HEK293T (cell line): ENCODE measurements at regions not wholly inside any gene's neighbourhood (a gene's known extent, or its start where the extent isn't known, plus 50 kb on each side); places are given as distances from the start of the nearest gene placed in this dataset.

ENCODE experiments used
- CTCF ChIA-PET: fragments of 350-600 bp; formaldehyde crosslinking; extraction: SDS; loops from one replicate; lab custom pipeline; 2021; ENCODE audit warnings: antibody characterized with exemption, inconsistent platforms; lab: Yijun Ruan, JAX
- POLR2A ChIA-PET: fragments of 350-600 bp; formaldehyde crosslinking; extraction: SDS; loops from one replicate; lab custom pipeline; 2020; ENCODE audit warnings: antibody characterized with exemption, inconsistent platforms; lab: Yijun Ruan, JAX
- DNase-seq: peaks from one replicate; pipeline ENCODE4 v3.0.0; 2012; ENCODE audit warnings: mixed read lengths; ENCODE audit errors: extremely low spot score
- ARNT ChIP-seq: fragments of 450-650 bp; IDR thresholded peaks from 2 replicates; pipeline ENCODE4 v1.6.1; 2017; ENCODE audit warnings: mild to moderate bottlenecking
- BHLHE40 ChIP-seq: fragments of 450-650 bp; IDR thresholded peaks from 2 replicates; pipeline ENCODE4 v1.6.1; 2016; ENCODE audit warnings: mild to moderate bottlenecking, moderate library complexity, borderline replicate concordance
- CTBP1 ChIP-seq: fragments of 450-650 bp; IDR thresholded peaks from 2 replicates; pipeline ENCODE4 v1.6.1; 2016; ENCODE audit warnings: borderline replicate concordance
- ELF4 ChIP-seq: fragments of 450-650 bp; IDR thresholded peaks from 2 replicates; pipeline ENCODE4 v1.6.1; 2017; ENCODE audit warnings: antibody characterized with exemption
- FOXA1 ChIP-seq: fragments of 450-650 bp; IDR thresholded peaks from 2 replicates; pipeline ENCODE4 v1.6.1; 2016; ENCODE audit warnings: mild to moderate bottlenecking
- FOXK2 ChIP-seq: fragments of 450-650 bp; IDR thresholded peaks from 2 replicates; pipeline ENCODE4 v1.6.1; 2016; ENCODE audit warnings: mild to moderate bottlenecking
- FOXM1 ChIP-seq: fragments of 450-650 bp; IDR thresholded peaks from 2 replicates; pipeline ENCODE4 v1.6.1; 2017; ENCODE audit warnings: mild to moderate bottlenecking, borderline replicate concordance
- HDGF ChIP-seq: fragments of 450-650 bp; IDR thresholded peaks from 2 replicates; pipeline ENCODE4 v1.6.1; 2017; ENCODE audit warnings: antibody characterized with exemption, borderline replicate concordance
- L3MBTL2 ChIP-seq: fragments of 450-650 bp; conservative IDR thresholded peaks from 2 replicates; pipeline ENCODE4 v1.6.1; 2016; ENCODE audit warnings: mild to moderate bottlenecking
- LEF1 ChIP-seq: fragments of 450-650 bp; IDR thresholded peaks from 2 replicates; pipeline ENCODE4 v1.6.1; 2017; ENCODE audit warnings: mild to moderate bottlenecking, borderline replicate concordance
- NFRKB ChIP-seq: fragments of 450-650 bp; IDR thresholded peaks from 2 replicates; pipeline ENCODE4 v1.6.1; 2016; ENCODE audit warnings: mild to moderate bottlenecking, moderate library complexity
- PKNOX1 ChIP-seq: fragments of 450-650 bp; IDR thresholded peaks from 2 replicates; pipeline ENCODE4 v1.6.1; 2016
- SP1 ChIP-seq: fragments of 450-650 bp; IDR thresholded peaks from 2 replicates; pipeline ENCODE4 v1.6.1; 2017
- SUZ12 ChIP-seq: fragments of 450-650 bp; IDR thresholded peaks from 2 replicates; pipeline ENCODE4 v1.6.1; 2016; ENCODE audit warnings: mild to moderate bottlenecking
- TARDBP ChIP-seq: fragments of 450-650 bp; IDR thresholded peaks from 2 replicates; pipeline ENCODE4 v1.6.1; 2016
- ZNF384 ChIP-seq: fragments of 450-650 bp; IDR thresholded peaks from 2 replicates; pipeline ENCODE4 v1.6.1; 2016

DNA sequence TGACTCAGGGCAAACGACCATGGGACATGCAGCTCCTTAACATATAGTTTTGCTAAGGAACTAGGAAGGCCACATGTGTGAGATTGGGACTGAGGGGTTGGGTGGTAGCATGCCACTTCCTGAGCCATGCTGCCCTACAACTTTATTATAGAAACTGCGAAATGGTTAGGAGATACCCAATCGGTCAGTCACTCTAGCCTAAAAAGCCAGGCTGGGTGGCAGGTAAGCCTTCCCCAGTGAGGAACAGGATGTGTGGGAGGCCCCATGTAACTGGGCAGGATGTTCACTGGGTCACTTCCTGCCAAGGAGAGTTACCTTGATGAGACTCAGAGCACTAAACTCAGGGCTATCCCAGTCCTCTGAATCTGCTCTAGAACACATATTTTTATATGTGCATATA is 123.5 kb downstream of the MAP3K7 start:
- ChIA-PET CTCF (no interaction called here), POLR2A (interaction anchor here (1.2 kb wide), 1 partner anchor 16 kb away, joined by 3 read pairs; no protein-coding TSS in a partner anchor)
- TF ChIP-seq BHLHE40: no peak
- TF ChIP-seq L3MBTL2: no peak
- no peak for TF ChIP-seq FOXK2

DNA sequence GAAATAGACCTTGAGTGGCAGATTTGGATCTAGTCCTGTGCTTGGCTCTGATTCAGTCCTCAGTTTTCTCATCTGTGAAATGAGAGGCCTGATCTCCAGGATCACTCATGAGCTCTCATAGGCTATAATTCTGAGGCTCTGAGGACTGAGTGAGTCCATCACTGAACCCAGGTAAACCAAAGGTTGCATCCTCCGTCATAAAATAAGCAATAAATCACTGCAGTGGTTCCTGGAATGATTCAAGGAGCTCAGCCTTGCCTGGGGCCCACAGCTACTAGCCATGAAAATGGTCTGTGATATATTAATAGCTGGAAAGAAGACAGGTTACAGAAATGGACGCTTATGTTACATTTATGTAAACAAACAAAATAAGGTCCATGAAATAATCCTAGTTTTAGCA is 124.8 kb downstream of the MAP3K7 start:
- DNase-seq: no peak
- no peak for TF ChIP-seq FOXM1
- TF ChIP-seq FOXK2: no peak
- TF ChIP-seq L3MBTL2: no peak
- no peak for TF ChIP-seq NFRKB
- TF ChIP-seq SUZ12: no peak
- no peak for TF ChIP-seq ZNF384
- no peak for TF ChIP-seq BHLHE40
- TF ChIP-seq ELF4: no peak
- no peak for TF ChIP-seq CTBP1
- no peak for TF ChIP-seq ARNT
- TF ChIP-seq PKNOX1: no peak
- TF ChIP-seq HDGF: no peak
- no peak for TF ChIP-seq FOXA1
- no peak for TF ChIP-seq TARDBP
- TF ChIP-seq LEF1: no peak
- ChIA-PET POLR2A (interaction anchor here (1.2 kb wide), 1 partner anchor 17 kb away, joined by 3 read pairs; no protein-coding TSS in a partner anchor), CTCF (no interaction called here)

More for the DNA sequence above, 123.5 kb downstream of the MAP3K7 start:
- no peak for DNase-seq

DNA sequence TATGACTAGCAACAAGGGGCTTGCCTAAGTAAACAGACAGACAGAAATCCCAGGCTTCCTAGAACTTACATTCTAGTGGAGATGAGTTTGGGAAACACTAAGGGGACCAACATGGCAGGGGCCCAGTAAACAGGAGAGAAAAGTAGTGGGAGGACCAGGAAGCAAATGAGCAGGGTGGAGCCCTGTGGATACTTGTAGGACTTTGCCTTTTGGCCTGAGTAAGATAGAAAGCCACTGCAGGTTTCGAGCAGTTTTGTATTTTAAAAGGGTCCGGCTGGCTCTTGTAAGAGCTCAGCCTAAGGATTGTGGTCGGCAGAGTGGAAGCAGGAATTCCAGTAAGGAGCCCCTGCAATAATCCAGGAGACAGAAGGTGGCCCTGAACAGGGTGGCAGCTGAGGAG is 125.5 kb downstream of the MAP3K7 start:
- CTCF ChIA-PET: no interaction called here
- no peak for TF ChIP-seq SP1
- TF ChIP-seq NFRKB: no peak
- TF ChIP-seq ARNT: no peak
- no peak for TF ChIP-seq PKNOX1
- no peak for TF ChIP-seq CTBP1
- TF ChIP-seq FOXM1: no peak
- TF ChIP-seq TARDBP: no peak
- no peak for TF ChIP-seq ZNF384
- TF ChIP-seq FOXA1: no peak
- no peak for TF ChIP-seq ELF4
- no peak for TF ChIP-seq HDGF
- POLR2A ChIA-PET: no interaction called here
- DNase-seq: no peak

GRCh38 chr6:90460051-90460450 is 126.8 kb downstream of the MAP3K7 start:
- TF ChIP-seq SP1 (no peak), ELF4 (no peak), ARNT (no peak), LEF1 (no peak), NFRKB (no peak), CTBP1 (no peak), FOXK2 (no peak), BHLHE40 (no peak), HDGF (no peak), FOXA1 (no peak), TARDBP (no peak), PKNOX1 (no peak), SUZ12 (no peak), ZNF384 (no peak), L3MBTL2 (no peak), FOXM1 (no peak)
- no peak for DNase-seq
- ChIA-PET CTCF (no interaction called here), POLR2A (interaction anchor here (1.3 kb wide), 1 partner anchor 9 kb away, joined by 3 read pairs; no protein-coding TSS in a partner anchor)

DNA sequence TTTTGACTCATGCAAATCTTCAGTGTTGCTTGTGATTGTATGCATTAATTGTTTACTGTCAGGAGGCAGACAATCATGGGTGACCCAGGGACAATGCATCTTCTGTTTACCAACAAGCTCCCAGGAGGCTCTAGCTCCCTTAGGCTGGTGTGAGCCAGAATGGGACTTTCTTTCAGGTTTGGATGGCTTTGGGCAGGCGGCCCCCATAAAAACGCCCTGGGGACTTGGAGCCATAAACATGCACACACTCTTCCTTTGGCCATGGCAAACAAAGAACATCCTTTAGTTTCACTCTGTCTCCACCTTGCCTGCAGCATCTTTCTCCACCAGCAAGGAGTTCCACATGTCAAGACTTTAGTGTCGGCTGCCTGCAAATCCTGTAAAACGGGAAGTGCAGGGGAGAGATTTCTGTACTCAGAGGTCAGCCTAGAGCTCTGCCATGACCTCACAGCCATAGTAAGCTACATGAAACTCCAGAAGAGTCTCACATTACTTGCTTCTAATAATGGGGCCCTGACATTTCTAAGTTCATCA is 127.6 kb downstream of the MAP3K7 start:
- POLR2A ChIA-PET: interaction anchor here (1.3 kb wide), 1 partner anchor 9 kb away, joined by 3 read pairs; no protein-coding TSS in a partner anchor
- DNase-seq: no peak
- TF ChIP-seq ZNF384: no peak
- TF ChIP-seq SUZ12: no peak
- no peak for TF ChIP-seq ELF4
- no peak for TF ChIP-seq ARNT
- CTCF ChIA-PET: no interaction called here

DNA sequence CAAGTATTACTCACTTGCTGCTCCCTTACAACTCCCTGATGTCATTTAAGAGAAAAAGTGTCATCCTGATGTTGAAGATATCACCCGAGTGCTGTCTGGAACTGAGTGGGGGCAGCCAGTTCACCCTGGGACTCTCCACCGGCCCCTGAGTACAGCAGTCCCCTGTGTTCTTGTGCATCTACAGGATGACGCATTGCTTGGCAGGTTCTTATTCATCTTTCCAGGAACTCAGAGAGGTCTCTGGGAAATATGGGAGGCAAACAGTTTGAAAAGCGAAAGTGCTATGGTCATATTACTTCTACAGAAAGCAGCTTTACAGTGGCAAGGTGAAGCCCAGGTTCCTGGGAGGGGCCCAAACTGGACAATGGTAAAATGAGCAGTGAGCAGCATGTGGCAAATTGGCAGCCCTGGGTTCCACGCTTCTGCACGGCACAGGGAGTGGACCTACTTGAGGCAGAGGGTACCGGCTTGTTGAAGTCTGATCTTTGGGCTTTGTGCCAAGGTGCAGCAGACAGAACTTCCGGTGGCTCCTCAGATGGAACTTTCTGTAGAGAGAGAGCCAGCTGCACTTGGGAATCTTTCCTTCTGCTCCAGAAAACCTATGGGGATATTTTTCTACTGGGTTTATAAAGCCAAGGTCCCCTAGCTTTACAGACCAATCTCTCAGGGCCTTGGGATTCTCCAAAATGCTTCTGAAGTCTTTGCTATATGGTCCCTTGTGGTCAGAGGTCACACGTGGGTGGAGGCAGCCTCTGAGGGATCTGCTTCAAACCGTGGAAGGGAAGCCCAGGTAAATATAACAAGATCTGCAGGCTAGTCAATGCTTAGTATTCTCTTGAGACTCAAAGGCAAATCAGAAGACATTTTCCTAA is 128.3 kb downstream of the MAP3K7 start:
- POLR2A ChIA-PET: no interaction called here
- CTCF ChIA-PET: interaction anchor here (0.9 to 1.0 kb wide), 2 partner anchors 17 to 518 kb away, joined by 4 to 5 read pairs; no protein-coding TSS in a partner anchor
- no peak for TF ChIP-seq CTBP1
- TF ChIP-seq ARNT: no peak
- no peak for TF ChIP-seq SP1
- TF ChIP-seq NFRKB: no peak
- no peak for TF ChIP-seq TARDBP
- TF ChIP-seq PKNOX1: no peak
- no peak for TF ChIP-seq ELF4
- no peak for TF ChIP-seq LEF1
- no peak for TF ChIP-seq SUZ12
- no peak for DNase-seq
